Suprapubic skin (tissue), 4 donors: ENCODE measurements at regions not wholly inside any gene's neighbourhood (a gene's known extent, or its start where the extent isn't known, plus 50 kb on each side); places are given as distances from the start of the nearest gene placed in this dataset.

Experiments used
- DNase-seq, 2 donors: peaks; one replicate each; pipeline ENCODE4 v3.0.0-alpha.2; 2019; ENCODE audit warnings: low spot score in 2 of 2
- H3K27ac ChIP-seq: fragments of 200-600 bp; sonication (generic); one replicate; pipeline ENCODE4 v1.5.1; 2019
- H3K27me3 ChIP-seq: fragments of 200-600 bp; sonication (generic); one replicate; pipeline ENCODE4 v1.5.1; 2019
- H3K36me3 ChIP-seq: fragments of 200-600 bp; sonication (generic); one replicate; pipeline ENCODE4 v1.5.1; 2019
- H3K4me1 ChIP-seq: fragments of 200-600 bp; sonication (generic); one replicate; pipeline ENCODE4 v1.5.1; 2019
- H3K4me3 ChIP-seq: fragments of 200-600 bp; sonication (generic); one replicate; pipeline ENCODE4 v1.5.1; 2019; ENCODE audit warnings: mild to moderate bottlenecking
- H3K9me3 ChIP-seq: fragments of 200-600 bp; sonication (generic); one replicate; pipeline ENCODE4 v1.5.1; 2019
- CTCF ChIP-seq, 2 donors: fragments of 200-600 bp in 1 of 2; fragments of 450-650 bp in 1 of 2; sonication (generic) in 1 of 2; IDR thresholded peaks; one replicate each; pipeline ENCODE4 v1.5.1; 2016 to 2019; ENCODE audit warnings: antibody characterized with exemption in 2 of 2, mild to moderate bottlenecking in 1 of 2, moderate library complexity in 1 of 2
- EP300 ChIP-seq: sonication (generic); formaldehyde crosslinking; IDR thresholded peaks from one replicate; pipeline ENCODE4 v1.6.1; 2017; ENCODE audit warnings: antibody characterized with exemption
- POLR2A ChIP-seq, 2 donors: fragments of 450-650 bp; IDR thresholded peaks; one replicate each; pipeline ENCODE4 v1.6.1; 2017; ENCODE audit warnings: antibody characterized with exemption in 2 of 2, mild to moderate bottlenecking in 2 of 2, moderate library complexity in 2 of 2
- POLR2AphosphoS5 ChIP-seq, 3 donors: sonication (generic); formaldehyde crosslinking; IDR thresholded peaks; one replicate each; pipeline ENCODE4 v1.6.1; 2017; ENCODE audit warnings: antibody characterized with exemption in 3 of 3
- WGBS: methylation state at CpG from one replicate; pipeline ENCODE4 v1.1.5; 2018; 5-methylcytosine and 5-hydroxymethylcytosine counted together

DNA sequence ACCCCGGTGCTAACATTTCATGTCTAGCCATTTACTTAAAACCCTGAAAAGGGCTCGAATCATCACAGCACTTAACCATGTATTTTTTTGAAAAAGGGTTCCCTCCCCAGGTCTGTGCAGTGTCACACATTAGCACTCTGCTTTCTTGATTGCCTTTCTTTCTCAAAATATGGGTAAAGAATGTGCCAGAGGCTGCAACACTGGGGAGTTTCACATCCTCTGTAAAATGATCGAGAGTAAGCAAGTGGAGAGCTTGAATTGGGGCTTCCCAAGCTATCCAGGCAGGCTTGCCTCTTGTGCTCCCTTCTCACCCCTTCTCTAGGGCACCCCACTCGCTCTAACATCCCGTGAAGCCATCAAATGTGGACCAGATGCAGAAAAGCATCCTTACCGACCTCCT, 177.0 kb upstream of the CCDC68 start:
- Histone ChIP-seq H3K27ac (no peak overlapping the region), H3K9me3 (no peaks in the 10 kb centered on the region), H3K4me1 (no peaks in the 10 kb centered on the region), H3K36me3 (no peaks in the 10 kb centered on the region), H3K4me3 (no peak overlapping the region), H3K27me3 (no peaks in the 10 kb centered on the region)
- DNase-seq, result no peak
- no peak for TF ChIP-seq POLR2AphosphoS5 (IDR thresholded peaks at IDR 0.05)
- TF ChIP-seq EP300, result no peak
- TF ChIP-seq CTCF (IDR thresholded peaks at IDR 0.05), result no peak
- TF ChIP-seq POLR2A (IDR thresholded peaks at IDR 0.05), result no peak
- WGBS, result 77% methylated on average over 6 of the region's 6 CpGs

DNA sequence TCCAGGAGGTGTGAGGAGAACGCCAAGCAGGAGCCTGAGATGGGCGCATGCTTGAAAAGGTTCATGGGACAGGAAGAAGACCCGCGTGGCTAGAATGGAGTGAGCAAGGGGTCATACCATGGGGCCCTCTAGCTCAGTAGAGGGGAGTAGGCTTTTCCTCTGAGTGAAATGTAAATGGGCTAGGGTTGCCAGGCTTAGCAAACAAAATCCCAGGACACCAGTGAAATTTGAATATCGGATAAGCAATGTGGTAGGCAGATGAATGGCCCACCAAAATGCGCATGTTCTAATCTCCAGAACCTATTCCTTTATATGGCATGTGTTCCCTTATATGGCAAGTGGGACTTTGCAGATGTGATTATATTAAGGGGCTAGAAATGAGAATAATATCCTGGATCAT, 174.1 kb upstream of the CCDC68 start:
- Histone ChIP-seq H3K27ac (no peak overlapping the region), H3K4me1 (no peaks in the 10 kb centered on the region), H3K4me3 (no peak overlapping the region), H3K27me3 (no peaks in the 10 kb centered on the region), H3K9me3 (no peaks in the 10 kb centered on the region), H3K36me3 (no peaks in the 10 kb centered on the region)
- no peak for TF ChIP-seq POLR2A (IDR thresholded peaks at IDR 0.05)
- WGBS, result 92% methylated on average over 6 of the region's 6 CpGs
- DNase-seq, result no peak

DNA sequence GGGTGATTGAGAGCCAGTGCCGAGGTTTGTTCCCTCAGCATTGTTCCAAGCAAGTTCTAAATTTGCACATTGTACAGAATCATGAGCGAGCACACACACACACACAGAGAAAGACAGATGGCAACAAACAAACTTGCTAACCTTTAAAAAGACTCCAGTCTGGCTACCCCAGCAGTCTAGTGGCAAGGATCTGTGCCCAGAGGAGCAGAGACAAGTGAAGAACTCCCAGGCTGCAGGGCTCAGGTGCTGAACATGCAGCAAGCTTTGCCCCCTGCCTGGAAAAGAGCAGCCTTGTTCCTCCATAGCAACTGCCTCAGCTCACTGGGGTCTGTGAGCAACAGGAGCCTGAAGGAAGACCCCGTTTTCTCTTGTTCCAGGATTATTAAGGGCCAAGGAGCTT, 169.2 kb upstream of the CCDC68 start:
- Histone ChIP-seq H3K36me3 (no peaks in the 10 kb centered on the region), H3K9me3 (no peaks in the 10 kb centered on the region), H3K27ac (no peak overlapping the region), H3K27me3 (no peaks in the 10 kb centered on the region), H3K4me3 (no peak overlapping the region), H3K4me1 (no peaks in the 10 kb centered on the region)
- TF ChIP-seq EP300 (no peak), CTCF (IDR thresholded peaks at IDR 0.05) (no peak)
- WGBS, result 88% methylated on average over 3 of the region's 3 CpGs
- no peak for DNase-seq

DNA sequence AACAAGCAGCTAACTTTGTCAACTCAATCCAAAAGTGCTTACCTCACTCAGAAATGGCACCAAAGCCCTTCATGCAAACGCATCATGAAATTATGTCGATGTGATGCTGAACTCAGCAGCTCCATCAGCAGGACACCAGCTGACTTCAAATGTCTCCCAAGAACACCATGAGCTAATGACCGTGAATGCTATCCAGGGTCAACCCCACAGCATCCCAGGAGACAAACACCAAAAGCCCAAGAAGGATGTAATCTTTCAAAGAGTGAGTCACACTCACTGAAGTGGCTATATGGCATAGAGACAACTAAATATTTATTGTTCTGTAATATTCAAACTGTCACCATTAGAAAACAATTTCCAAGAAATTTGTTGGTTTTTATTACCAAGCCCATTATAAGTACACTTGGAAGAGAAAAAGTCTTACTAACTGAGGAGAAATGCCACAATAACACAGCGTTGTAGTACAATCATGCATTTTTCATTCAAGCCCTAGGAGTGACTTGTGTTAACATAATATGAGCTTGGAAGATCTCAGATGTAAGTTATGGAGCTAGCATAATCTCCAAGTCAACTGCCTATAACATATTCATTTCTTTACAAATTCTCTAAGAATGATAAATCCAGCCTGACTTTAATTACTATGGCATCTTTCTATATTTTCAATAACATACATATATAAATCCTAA, 165.0 kb upstream of the CCDC68 start:
- no peak for DNase-seq
- WGBS, result 71% methylated on average over 4 of the region's 4 CpGs
- no peak for TF ChIP-seq POLR2AphosphoS5 (IDR thresholded peaks at IDR 0.05)

GRCh38 chr18:55123361-55123760, 164.1 kb upstream of the CCDC68 start:
- Histone ChIP-seq H3K36me3 (no peaks in the 10 kb centered on the region), H3K27ac (no peak overlapping the region), H3K4me1 (no peaks in the 10 kb centered on the region), H3K4me3 (no peak overlapping the region), H3K27me3 (no peaks in the 10 kb centered on the region), H3K9me3 (no peaks in the 10 kb centered on the region)
- TF ChIP-seq POLR2AphosphoS5 (IDR thresholded peaks at IDR 0.05), result no peak
- no peak for TF ChIP-seq POLR2A (IDR thresholded peaks at IDR 0.05)
- TF ChIP-seq CTCF (IDR thresholded peaks at IDR 0.05), result no peak
- TF ChIP-seq EP300, result no peak
- no peak for DNase-seq

More for the DNA sequence above, 165.0 kb upstream of the CCDC68 start:
- H3K4me3 ChIP-seq, result no peak overlapping the region
- no peaks in the 10 kb centered on the region for H3K4me1 ChIP-seq
- H3K27ac ChIP-seq, result no peak overlapping the region
- H3K9me3 ChIP-seq, result no peaks in the 10 kb centered on the region
- no peaks in the 10 kb centered on the region for H3K27me3 ChIP-seq
- H3K36me3 ChIP-seq, result no peaks in the 10 kb centered on the region

DNA sequence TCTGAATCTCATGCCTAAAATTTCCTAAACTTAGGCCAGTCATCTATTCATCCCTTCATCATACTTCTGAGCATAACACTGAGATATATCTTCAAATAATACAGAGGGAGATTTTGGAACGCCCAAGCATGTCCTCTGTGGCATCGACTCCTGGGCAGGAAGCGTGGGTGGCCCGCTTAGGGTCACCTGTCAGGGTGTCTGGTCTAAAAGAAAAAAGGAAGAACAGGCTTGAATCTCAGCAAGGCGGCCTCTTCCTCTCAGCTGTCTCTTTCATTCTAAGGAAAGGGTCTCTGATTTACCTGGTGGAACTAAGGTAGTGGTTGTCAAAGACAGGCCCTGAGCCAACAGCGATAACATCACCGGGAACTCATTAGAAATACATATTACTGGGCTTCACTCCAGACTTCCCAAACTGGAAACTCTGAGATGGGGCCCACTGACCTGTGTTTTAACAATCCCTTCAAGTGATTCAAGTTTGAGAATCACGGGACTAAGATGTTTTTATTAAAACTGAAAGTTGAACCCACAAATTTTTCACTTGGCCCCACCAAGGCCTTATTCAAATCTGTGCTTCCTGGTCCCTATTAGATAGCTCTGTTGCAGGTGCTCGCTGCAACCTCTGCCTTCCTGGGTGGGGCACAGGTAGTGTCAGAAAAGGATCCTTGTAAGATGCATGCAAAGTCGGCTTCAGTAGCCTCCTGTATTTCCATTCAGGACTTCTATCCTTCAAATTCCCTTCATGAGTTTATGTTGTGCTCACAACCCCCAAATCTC, 162.3 kb upstream of the CCDC68 start:
- no peaks in the 10 kb centered on the region for H3K36me3 ChIP-seq
- peaks cover 2% of the 10 kb centered on the region for H3K4me1 ChIP-seq
- TF ChIP-seq EP300 (no peak), CTCF (IDR thresholded peaks at IDR 0.05) (no peak), POLR2AphosphoS5 (IDR thresholded peaks at IDR 0.05) (no peak), POLR2A (IDR thresholded peaks at IDR 0.05) (no peak)
- no peak overlapping the region for H3K4me3 ChIP-seq
- WGBS, result 90% methylated on average over 10 of the region's 10 CpGs
- H3K27ac ChIP-seq, result no peak overlapping the region
- H3K9me3 ChIP-seq, result no peaks in the 10 kb centered on the region
- no peaks in the 10 kb centered on the region for H3K27me3 ChIP-seq
- DNase-seq, result no peak
